Neural cell (in vitro differentiated cells): ENCODE measurements at regions not wholly inside any gene's neighbourhood (a gene's known extent, or its start where the extent isn't known, plus 50 kb on each side); places are given as distances from the start of the nearest gene placed in this dataset.

ENCODE experiments used
- H2AFZ ChIP-seq: fragments of 200-600, 300-800 bp; sonication (generic), shearing (Covaris generic); 2 replicates; pipeline ENCODE4 v1.6.0; 2014; ENCODE audit warnings: low read depth, mild to moderate bottlenecking, antibody characterized with exemption, low read length, moderate library complexity
- H3F3A ChIP-seq: fragments of 200-600 bp; shearing (Covaris generic); 2 replicates; pipeline ENCODE4 v1.6.1; 2016; ENCODE audit warnings: mild to moderate bottlenecking, moderate library complexity, mixed read lengths, antibody characterized with exemption, low read length; ENCODE audit not compliant: insufficient read depth, poor library complexity, severe bottlenecking
- H3K27ac ChIP-seq: fragments of 200-600, 300-800 bp; sonication (generic), shearing (Covaris generic); 2 replicates; pipeline ENCODE4 v1.5.1; 2014; ENCODE audit warnings: mild to moderate bottlenecking, low read length, moderate library complexity
- H3K27me3 ChIP-seq: fragments of 300-800, 200-600 bp; sonication (generic), shearing (Covaris generic); 2 replicates; pipeline ENCODE4 v1.6.0; 2014; ENCODE audit warnings: mild to moderate bottlenecking, low read depth, low read length, moderate library complexity; ENCODE audit not compliant: insufficient read depth
- H3K36me3 ChIP-seq: fragments of 300-800, 200-600 bp; sonication (generic), shearing (Covaris generic); 2 replicates; pipeline ENCODE4 v1.5.1; 2014; ENCODE audit warnings: mild to moderate bottlenecking, antibody characterized with exemption, low read length, moderate library complexity; ENCODE audit not compliant: insufficient read depth
- H3K4me2 ChIP-seq: fragments of 300-800, 200-600 bp; sonication (generic), shearing (Covaris generic); 2 replicates; pipeline ENCODE4 v1.6.0; 2014; ENCODE audit warnings: mild to moderate bottlenecking, low read length
- H3K4me3 ChIP-seq: fragments of 300-800, 200-600 bp; sonication (generic), shearing (Covaris generic); 2 replicates; pipeline ENCODE4 v1.5.1; 2014; ENCODE audit warnings: mild to moderate bottlenecking, low read length, moderate library complexity
- H3K79me2 ChIP-seq: fragments of 200-600 bp; shearing (Covaris generic); replicated peaks from 2 replicates; pipeline ENCODE4 v1.6.0; 2014; ENCODE audit warnings: mild to moderate bottlenecking, low read length, moderate library complexity; ENCODE audit not compliant: insufficient read depth
- H3K9ac ChIP-seq: fragments of 300-800, 200-600 bp; sonication (generic), shearing (Covaris generic); 2 replicates; pipeline ENCODE4 v1.6.1; 2016; ENCODE audit warnings: mild to moderate bottlenecking, low read length, mixed read lengths
- H3K9me2 ChIP-seq: fragments of 200-600 bp; shearing (Covaris generic); 2 replicates; pipeline ENCODE4 v1.6.1; 2016; ENCODE audit warnings: mild to moderate bottlenecking, low read length, mixed read lengths; ENCODE audit not compliant: insufficient read depth
- H3K9me3 ChIP-seq: fragments of 200-600, 300-800 bp; sonication (generic), shearing (Covaris generic); 2 replicates; pipeline ENCODE4 v1.6.1; 2016; ENCODE audit warnings: mild to moderate bottlenecking, mixed run types, low read length, moderate library complexity, mixed read lengths
- H4K20me1 ChIP-seq: fragments of 200-600 bp; shearing (Covaris generic); 2 replicates; pipeline ENCODE4 v1.6.1; 2016; ENCODE audit warnings: mild to moderate bottlenecking, mixed run types; ENCODE audit not compliant: insufficient read depth
- EP300 ChIP-seq: fragments of 450-650 bp; conservative IDR thresholded peaks from 2 replicates; pipeline ENCODE4 v1.6.1; 2014; ENCODE audit warnings: antibody characterized with exemption, mild to moderate bottlenecking, moderate library complexity; ENCODE audit not compliant: poor library complexity, severe bottlenecking
- EZH2 ChIP-seq: fragments of 200-600, 300-800 bp; shearing (Covaris generic), sonication (generic); IDR thresholded peaks from 2 replicates; pipeline ENCODE4 v1.6.1; 2014; ENCODE audit warnings: antibody characterized with exemption, low read length, borderline replicate concordance, mild to moderate bottlenecking; ENCODE audit not compliant: insufficient read depth, poor library complexity, severe bottlenecking
- MXI1 ChIP-seq: fragments of 450-650 bp; conservative IDR thresholded peaks from 2 replicates; pipeline ENCODE4 v1.6.1; 2014; ENCODE audit warnings: antibody characterized with exemption, mild to moderate bottlenecking; ENCODE audit not compliant: poor library complexity, severe bottlenecking
- POLR2AphosphoS5 ChIP-seq: IDR thresholded peaks from 2 replicates; pipeline ENCODE4 v1.6.1; 2012
- RAD21 ChIP-seq: fragments of 450-650 bp; conservative IDR thresholded peaks from 2 replicates; pipeline ENCODE4 v1.6.1; 2014; ENCODE audit warnings: antibody characterized with exemption, mild to moderate bottlenecking, moderate library complexity
- SMC3 ChIP-seq: fragments of 450-650 bp; conservative IDR thresholded peaks from 2 replicates; pipeline ENCODE4 v1.6.1; 2014; ENCODE audit warnings: antibody characterized with exemption, mild to moderate bottlenecking, moderate library complexity; ENCODE audit not compliant: poor library complexity
- TAF1 ChIP-seq: IDR thresholded peaks from 2 replicates; pipeline ENCODE4 v1.6.1; 2012; ENCODE audit warnings: low read depth
- TF ChIP-seq, protein P1 (sequence below): IDR thresholded peaks from 2 replicates; pipeline ENCODE4 v1.6.1; 2012; ENCODE audit warnings: borderline replicate concordance
- TF ChIP-seq, protein P2 (sequence below): fragments of 450-650 bp; IDR thresholded peaks from 2 replicates; pipeline ENCODE4 v1.5.1; 2014; ENCODE audit warnings: antibody characterized with exemption, mild to moderate bottlenecking, moderate library complexity; ENCODE audit not compliant: poor library complexity, severe bottlenecking

DNA sequence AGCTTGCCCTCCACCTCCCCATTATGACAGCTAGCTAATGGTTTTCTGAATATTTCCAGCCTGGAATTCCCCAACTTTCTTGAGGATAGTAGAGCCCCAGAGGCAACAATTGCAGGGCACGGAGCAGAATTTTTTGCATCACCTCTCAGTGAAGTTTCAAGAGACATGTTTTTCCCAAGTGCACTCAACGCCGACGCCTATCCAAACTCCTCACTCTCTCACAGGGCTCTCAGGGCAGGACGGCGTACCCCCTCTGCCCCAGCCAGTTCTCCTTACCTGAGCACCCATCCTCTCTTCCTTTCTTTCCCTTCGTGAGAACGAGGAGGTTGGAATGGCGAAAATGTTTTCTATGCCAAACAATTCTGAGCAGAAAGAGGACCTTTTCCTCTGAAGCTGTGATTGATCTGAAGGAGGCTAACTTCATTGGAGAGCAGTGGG, 83.1 kb upstream of the FOXQ1 start:
- TF ChIP-seq EP300 (no peak), TAF1 (no peak), EZH2 (no peak), SMC3 (no peak)
- TF ChIP-seq, protein P1, sequence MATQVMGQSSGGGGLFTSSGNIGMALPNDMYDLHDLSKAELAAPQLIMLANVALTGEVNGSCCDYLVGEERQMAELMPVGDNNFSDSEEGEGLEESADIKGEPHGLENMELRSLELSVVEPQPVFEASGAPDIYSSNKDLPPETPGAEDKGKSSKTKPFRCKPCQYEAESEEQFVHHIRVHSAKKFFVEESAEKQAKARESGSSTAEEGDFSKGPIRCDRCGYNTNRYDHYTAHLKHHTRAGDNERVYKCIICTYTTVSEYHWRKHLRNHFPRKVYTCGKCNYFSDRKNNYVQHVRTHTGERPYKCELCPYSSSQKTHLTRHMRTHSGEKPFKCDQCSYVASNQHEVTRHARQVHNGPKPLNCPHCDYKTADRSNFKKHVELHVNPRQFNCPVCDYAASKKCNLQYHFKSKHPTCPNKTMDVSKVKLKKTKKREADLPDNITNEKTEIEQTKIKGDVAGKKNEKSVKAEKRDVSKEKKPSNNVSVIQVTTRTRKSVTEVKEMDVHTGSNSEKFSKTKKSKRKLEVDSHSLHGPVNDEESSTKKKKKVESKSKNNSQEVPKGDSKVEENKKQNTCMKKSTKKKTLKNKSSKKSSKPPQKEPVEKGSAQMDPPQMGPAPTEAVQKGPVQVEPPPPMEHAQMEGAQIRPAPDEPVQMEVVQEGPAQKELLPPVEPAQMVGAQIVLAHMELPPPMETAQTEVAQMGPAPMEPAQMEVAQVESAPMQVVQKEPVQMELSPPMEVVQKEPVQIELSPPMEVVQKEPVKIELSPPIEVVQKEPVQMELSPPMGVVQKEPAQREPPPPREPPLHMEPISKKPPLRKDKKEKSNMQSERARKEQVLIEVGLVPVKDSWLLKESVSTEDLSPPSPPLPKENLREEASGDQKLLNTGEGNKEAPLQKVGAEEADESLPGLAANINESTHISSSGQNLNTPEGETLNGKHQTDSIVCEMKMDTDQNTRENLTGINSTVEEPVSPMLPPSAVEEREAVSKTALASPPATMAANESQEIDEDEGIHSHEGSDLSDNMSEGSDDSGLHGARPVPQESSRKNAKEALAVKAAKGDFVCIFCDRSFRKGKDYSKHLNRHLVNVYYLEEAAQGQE = no peak
- no peaks in the 10 kb centered on the region for H3K36me3 ChIP-seq
- H3K9me3 ChIP-seq = no peaks in the 10 kb centered on the region
- no peak overlapping the region for H2AFZ ChIP-seq
- H3K9me2 ChIP-seq = no peaks in the 10 kb centered on the region
- no peaks in the 10 kb centered on the region for H4K20me1 ChIP-seq
- H3K27ac ChIP-seq = no peak overlapping the region
- no peak overlapping the region for H3K9ac ChIP-seq
- no peaks in the 10 kb centered on the region for H3K79me2 ChIP-seq
- H3F3A ChIP-seq = no peaks in the 10 kb centered on the region
- H3K4me3 ChIP-seq = no peak overlapping the region
- no peak overlapping the region for H3K4me2 ChIP-seq
- no peaks in the 10 kb centered on the region for H3K27me3 ChIP-seq

DNA sequence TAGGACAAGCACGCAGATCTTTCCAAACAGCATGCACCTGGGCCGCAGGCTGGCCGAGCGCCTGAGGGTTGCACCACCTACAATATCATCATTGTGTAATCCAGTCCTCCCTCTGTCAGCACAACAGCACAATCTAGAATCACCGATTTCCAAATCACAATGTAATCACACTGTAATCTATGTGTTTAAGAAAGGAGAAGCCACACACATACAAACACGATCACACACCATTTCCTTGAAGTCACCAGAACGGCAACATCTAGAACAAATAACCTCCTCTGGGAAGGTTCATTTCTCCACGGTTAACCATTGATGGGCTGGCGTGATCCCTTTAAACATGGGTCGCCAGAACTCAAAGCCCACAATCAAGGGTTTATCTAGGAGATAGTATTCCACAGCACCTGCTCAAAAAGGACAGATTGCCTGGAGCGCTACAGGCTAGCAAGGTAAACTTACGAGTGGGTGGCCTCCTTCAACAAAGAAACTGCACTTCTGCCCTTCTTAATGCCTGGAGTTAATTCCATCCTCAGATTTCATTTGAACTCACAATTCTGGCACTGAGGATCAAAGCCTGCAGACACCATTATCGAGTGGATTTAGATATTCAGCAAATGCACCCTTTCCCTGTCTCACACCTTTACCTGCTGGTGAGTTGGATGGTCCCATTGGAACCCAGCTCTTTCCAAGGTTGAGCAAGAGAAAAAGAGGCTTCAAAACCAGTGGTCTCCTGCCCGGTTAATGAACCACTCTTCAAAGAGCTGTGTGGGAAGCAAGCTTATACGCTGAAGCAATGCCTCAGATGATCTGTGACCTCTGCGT, 83.8 kb upstream of the FOXQ1 start:
- no peaks in the 10 kb centered on the region for H3K36me3 ChIP-seq
- H3K4me3 ChIP-seq = no peak overlapping the region

More for the DNA sequence above, 83.8 kb upstream of the FOXQ1 start:
- Histone ChIP-seq H3K27me3 (no peaks in the 10 kb centered on the region), H3K9me3 (no peaks in the 10 kb centered on the region), H3K4me2 (no peak overlapping the region), H3K9ac (no peak overlapping the region), H3K9me2 (no peaks in the 10 kb centered on the region), H3F3A (no peaks in the 10 kb centered on the region), H3K79me2 (no peaks in the 10 kb centered on the region), H4K20me1 (no peaks in the 10 kb centered on the region), H2AFZ (no peak overlapping the region), H3K27ac (no peak overlapping the region)
- TF ChIP-seq POLR2AphosphoS5 = no peak
- no peak for TF ChIP-seq SMC3
- TF ChIP-seq EP300 = no peak
- TF ChIP-seq, protein P2, sequence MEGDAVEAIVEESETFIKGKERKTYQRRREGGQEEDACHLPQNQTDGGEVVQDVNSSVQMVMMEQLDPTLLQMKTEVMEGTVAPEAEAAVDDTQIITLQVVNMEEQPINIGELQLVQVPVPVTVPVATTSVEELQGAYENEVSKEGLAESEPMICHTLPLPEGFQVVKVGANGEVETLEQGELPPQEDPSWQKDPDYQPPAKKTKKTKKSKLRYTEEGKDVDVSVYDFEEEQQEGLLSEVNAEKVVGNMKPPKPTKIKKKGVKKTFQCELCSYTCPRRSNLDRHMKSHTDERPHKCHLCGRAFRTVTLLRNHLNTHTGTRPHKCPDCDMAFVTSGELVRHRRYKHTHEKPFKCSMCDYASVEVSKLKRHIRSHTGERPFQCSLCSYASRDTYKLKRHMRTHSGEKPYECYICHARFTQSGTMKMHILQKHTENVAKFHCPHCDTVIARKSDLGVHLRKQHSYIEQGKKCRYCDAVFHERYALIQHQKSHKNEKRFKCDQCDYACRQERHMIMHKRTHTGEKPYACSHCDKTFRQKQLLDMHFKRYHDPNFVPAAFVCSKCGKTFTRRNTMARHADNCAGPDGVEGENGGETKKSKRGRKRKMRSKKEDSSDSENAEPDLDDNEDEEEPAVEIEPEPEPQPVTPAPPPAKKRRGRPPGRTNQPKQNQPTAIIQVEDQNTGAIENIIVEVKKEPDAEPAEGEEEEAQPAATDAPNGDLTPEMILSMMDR = no peak
- TF ChIP-seq, protein P1 = no peak
- TF ChIP-seq MXI1 = no peak
- no peak for TF ChIP-seq TAF1
- TF ChIP-seq RAD21 = no peak
- no peak for TF ChIP-seq EZH2
